Inflammatory macrophage treated with lipopolysaccharide for 4 hours (primary cell): ENCODE measurements at regions not wholly inside any gene's neighbourhood (a gene's known extent, or its start where the extent isn't known, plus 50 kb on each side); places are given as distances from the start of the nearest gene placed in this dataset.

Experiments used
- DNase-seq: peaks from one replicate; pipeline ENCODE4 v3.0.0-alpha.2; 2020

GRCh38 chr4:189048119-189048518 lies 892.6 kb upstream of the FRG1 start:
- no peak for DNase-seq

DNA sequence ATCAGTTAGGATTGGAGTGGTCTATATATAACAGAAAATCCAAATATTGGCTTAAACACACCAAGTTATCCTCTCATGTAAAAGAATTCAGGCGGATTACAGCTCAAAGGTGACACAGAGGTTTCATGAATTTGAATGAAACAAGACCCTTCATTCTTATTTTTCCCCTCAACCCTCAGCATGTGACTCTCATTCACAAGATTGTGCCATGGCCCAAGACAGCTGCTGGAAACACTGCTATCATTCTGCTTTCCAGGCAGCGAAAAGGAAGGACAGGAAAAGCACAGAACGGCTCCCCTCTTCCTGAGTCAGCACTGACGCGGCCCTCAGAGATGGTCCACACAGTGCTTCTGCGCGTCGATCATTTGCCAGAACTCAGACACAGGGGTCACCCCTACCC lies 891.0 kb upstream of the FRG1 start:
- no peak for DNase-seq

- no peak for DNase-seq
Observed at GRCh38 chr4:189050643-189051042, 890.0 kb upstream of the FRG1 start.

DNA sequence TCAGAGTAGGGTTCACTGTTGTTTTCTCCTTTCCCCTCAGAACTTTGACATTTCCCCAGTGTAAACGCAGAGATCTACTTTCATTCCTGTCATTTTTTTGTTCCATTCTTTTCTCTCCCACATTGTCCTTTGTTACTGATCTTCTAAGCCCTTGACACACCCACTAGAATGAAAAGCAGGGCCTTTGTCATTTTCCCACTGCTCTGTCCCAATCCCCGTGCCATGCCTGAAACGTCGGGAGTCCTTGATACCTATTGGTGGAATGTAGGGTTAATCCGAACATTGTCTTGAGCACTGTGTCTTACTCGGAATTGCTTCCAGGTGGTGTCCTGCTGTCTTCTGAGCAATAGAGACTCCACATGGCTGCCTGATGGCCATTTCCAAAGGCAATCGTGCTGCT lies 887.1 kb upstream of the FRG1 start:
- DNase-seq = no peak

- no peak for DNase-seq
Observed at GRCh38 chr4:189060104-189060503, 880.6 kb upstream of the FRG1 start.

DNA sequence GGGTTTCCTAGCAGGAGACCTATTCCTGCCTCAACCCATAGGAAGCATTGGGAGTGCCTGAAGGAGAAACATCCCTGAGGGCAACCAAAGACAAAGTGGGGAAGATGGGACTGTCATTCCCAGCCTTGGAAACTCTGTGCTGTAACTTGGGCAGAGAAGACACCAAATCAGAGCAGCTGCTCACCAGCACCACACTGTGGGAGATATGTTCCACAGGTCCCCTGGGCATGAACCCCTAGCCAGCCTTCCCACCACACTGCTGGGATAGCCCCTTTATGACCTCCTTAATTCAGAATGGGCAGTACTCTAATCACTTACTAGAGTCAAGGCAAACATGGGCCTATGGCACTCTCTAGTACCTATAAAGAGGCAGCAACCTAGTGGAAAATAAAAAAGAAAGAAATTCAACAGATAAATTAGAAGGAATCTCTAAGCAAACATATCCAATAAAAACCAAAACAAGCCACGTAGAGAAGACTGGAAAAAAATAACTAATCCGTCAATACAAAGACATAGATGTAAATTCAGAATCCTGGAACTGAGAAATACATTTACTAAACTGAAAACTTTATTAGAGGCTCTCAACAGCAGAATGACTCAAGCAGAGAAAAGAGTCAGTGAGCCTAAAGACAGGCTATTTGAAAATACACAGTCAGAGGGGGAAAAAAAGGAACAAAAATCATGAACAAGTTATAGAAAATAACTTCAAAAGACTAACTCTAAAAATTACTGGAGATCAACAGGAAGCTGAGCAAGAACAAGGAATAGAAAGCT lies 878.4 kb upstream of the FRG1 start:
- no peak for DNase-seq

- no peak for DNase-seq
Observed at GRCh38 chr4:189069772-189070171, 870.9 kb upstream of the FRG1 start.

- no peak for DNase-seq
Observed at GRCh38 chr4:189071241-189071640, 869.4 kb upstream of the FRG1 start.

- DNase-seq = no peak
Observed at GRCh38 chr4:189073739-189074138, 866.9 kb upstream of the FRG1 start.

DNA sequence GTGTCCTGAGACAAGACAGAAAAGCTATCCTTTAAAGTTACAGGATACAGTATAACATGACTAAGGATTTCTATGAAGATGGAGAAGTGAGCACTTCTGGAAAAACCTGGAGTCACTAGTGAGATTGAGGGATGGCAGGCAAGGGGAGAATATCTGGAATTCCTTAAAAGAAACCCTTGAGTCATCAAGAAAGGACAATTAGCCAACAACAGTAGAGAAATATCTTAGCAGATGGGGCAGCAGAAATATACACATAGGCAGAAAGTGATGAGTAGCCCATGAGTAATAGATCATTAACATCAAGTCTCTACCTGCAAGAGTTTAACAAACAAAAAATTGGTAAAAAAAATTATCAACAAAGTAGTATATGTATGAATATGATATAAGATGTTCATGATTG lies 858.8 kb upstream of the FRG1 start:
- no peak for DNase-seq

- no peak for DNase-seq
Observed at GRCh38 chr4:189083769-189084168, 856.9 kb upstream of the FRG1 start.

DNA sequence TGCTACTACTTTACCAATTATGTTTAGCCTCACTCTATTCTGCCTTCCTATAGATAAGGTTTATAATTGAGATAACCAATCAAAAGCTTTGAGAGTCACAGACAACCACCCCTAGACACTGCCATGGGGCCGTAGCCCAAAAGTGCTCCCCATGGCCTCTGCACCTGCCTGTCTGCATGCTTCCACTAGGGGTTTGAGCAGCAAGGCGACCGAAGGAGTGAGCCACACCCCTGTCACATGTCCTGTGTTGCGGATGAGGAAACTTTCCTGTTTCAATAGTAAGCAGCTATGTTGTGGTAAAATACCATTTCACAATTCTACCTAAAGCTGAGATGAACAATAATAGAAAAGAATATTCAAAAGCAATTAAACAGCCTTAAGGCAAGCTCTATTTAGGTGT lies 856.0 kb upstream of the FRG1 start:
- no peak for DNase-seq

DNA sequence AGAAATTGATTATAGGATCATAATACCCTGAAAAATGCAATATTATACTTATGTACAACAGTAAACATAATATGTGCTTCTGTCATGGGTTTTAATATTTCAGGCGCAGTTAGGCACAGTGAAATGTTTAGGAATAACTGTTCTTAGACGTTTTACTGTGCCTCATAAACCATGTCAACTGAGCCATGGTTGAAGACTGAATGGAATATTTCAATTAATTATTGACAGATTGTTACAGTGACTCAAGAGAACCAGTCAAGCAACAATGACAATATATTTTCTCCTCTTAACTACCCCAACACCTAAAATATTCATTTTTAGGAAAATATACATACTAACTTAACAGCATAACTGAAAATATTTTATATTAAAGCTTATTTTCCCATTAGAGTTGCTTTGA lies 852.7 kb upstream of the FRG1 start:
- DNase-seq = no peak

- no peak for DNase-seq
Observed at GRCh38 chr4:189088780-189089179, 851.9 kb upstream of the FRG1 start.

- DNase-seq = no peak
Observed at GRCh38 chr4:189090174-189090814, 850.4 kb upstream of the FRG1 start.

- no peak for DNase-seq
Observed at GRCh38 chr4:189092581-189092980, 848.1 kb upstream of the FRG1 start.

DNA sequence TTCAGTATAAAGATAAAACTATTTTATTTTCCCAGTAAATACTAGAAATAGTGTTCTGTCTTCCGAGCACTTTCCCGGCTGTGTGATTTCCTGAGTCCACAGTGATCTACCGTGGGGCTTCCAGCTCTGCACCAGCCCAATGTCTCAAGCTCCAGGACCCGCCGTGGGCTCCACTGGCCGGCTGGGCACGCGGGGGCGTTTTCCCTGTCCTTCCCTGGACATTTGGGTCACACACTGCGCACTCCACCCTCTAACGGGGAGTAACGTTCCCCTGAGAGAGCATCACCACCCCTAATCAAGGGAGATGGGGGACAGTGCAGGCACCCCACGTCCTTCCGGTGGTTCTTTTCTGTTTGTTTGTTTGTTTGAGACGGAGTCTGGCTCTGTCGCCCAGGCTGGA lies 844.6 kb upstream of the FRG1 start:
- no peak for DNase-seq

DNA sequence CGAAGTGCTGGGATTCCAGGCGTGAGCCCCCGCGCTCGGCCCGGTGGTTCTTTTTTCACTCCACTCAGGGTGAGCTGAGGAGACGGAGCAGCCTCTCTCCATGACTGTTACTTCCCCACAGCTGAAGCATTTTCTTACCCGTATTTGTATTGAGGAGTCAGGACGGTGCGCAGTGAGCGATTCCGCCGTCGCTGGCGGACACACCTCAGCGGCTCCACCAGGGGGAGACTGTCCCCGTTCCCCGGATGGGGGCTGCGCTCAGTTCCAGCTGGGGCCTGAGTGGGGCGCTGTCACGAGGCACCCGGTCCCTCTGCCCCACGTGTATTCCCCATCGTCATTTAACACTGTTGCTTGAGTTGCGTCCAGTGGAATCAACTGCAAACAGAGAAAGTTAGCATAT lies 844.0 kb upstream of the FRG1 start:
- no peak for DNase-seq

- DNase-seq = no peak
Observed at GRCh38 chr4:189098932-189099696, 841.6 kb upstream of the FRG1 start.

DNA sequence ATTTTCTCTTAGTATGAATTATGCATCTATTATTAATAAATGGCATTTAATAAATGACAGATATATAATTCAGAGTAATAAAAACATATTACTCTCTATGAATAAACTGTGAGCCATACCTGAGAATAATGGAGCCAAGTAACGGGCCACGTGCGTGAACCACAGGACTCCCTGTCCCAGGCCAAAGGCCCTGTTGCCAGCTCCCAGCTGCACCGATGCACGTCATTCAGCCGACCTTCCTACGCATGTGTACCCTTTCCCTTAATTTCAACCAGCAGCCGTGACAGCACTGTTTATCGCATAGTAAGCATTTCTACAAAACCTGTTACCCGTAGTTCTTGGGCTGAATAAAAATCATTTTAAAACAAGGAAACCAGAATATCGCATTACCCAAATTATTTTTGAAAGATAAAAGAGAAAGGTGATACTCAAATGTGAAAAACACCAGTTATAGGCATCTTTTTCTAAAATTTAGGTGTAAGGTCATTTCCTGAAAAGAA lies 827.2 kb upstream of the FRG1 start:
- no peak for DNase-seq

- no peak for DNase-seq
Observed at GRCh38 chr4:189117426-189117825, 823.2 kb upstream of the FRG1 start.

DNA sequence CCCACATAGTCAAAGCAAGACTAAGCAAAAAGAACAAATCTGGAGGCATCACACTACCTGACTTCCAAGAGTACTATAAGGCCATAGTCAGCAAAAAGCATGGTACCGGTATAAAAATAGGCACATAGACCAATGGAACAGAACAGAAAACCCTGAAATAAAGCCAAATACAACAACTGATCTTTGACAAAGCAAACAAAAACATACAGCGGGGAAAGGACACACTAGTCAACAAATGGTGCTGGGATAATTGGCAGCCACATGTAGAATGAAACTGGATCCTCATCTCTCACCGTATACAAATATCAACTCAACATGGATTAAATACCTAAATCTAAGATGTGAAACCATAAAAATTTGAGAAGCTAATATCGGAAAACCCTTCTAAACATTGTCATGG lies 819.3 kb upstream of the FRG1 start:
- DNase-seq = no peak

DNA sequence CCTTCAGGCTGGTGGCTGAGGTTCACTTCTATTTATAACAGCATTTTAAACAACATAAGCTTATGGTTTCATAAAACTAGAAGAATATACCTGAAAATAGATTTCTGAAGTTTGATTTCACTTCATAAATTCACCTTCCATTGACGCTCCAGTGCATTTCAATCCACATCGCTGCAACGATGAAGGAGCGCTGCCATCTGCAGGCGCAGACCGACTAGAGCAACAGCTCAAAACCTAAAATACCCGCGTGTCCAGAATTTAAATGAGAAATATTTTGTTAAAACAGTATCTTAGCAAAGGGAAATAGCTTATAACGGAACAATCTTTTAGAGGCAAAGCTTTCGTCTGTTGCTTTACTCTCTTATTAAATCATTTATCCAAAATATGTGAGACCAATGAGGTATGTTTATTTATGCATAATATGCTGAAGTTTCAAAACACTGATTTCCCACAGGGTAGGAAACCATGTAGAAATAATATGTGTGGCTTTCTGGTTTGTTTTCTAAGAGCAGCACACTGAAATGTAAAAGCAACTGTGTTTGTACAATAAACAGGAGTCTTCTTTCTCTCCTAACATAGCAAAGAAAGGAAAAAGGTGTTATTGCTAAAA lies 816.4 kb upstream of the FRG1 start:
- DNase-seq = no peak
